ENCODE measurements at regions not wholly inside any gene's neighbourhood (a gene's known extent, or its start where the extent isn't known, plus 50 kb on each side); places are given as distances from the start of the nearest gene placed in this dataset.

DNA sequence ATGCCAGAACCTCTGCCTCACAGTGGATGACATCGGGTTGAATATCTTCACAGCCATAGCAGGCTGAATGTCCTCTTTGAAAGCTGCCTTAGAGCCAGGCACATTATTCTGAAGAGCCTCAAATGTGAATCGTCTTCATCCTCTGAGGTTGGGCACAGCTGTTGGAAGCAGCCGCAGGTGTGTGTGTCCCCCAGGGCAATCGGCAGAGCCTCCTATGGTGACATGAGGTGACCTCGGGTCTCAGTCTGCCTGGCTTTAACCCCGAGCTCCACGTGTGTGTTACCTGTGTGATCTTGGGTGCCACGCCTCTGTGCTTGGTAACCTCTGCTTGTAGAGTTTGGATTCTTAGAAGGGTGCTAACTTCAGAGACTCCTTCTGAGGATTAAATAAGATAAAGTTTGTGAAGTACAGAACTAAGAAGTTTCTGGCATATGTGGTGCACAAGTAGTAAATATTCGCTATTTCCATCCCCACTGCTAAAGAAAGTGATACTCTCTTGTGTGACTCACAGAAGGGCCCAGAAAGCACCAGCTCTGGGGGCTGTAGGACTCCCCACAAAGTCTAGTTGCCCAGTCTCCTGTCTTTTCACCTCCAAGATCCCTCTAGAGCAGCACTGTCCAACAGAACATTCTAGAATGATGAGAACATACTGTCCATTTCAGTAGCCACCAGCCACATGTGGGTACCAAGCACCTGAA is 500.9 kb downstream of the NPHP4 start:
- no peak overlapping the region for H3K27ac Mint-ChIP-seq
- no peak for DNase-seq (ENCODE audit: low spot score)
- H3K36me3 Mint-ChIP-seq (ENCODE audit: low read depth), result no peaks in the 10 kb centered on the region
- H3K27me3 Mint-ChIP-seq (ENCODE audit: low read depth), result no peaks in the 10 kb centered on the region
- no peak overlapping the region for H3K4me3 Mint-ChIP-seq
- H3K4me1 Mint-ChIP-seq (ENCODE audit: low read depth), result no peaks in the 10 kb centered on the region
- no peaks in the 10 kb centered on the region for H3K9me3 Mint-ChIP-seq

DNA sequence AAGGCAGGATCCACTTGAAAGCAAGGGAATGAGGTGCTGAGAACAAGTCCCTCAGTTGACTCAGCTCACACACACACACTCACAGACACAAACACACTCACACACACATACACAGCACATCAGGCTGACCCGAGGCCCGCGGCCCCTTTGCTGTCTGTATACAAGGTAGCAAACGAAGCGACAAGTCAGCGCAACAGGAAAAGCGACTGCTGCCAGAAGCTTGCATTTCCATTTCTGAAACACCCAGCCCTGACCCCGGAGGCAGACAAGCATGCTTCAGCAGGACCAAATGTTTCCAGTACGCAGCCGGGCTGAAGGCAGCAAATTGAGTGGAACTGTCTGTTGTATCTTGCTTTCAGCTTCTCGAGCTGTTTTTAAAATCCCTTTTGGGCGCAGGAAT is 501.6 kb downstream of the NPHP4 start:
- DNase-seq (ENCODE audit: low spot score), result no peak
- H3K36me3 Mint-ChIP-seq (ENCODE audit: low read depth), result no peaks in the 10 kb centered on the region
- H3K4me3 Mint-ChIP-seq, result no peak overlapping the region
- no peaks in the 10 kb centered on the region for H3K27me3 Mint-ChIP-seq (ENCODE audit: low read depth)
- no peaks in the 10 kb centered on the region for H3K9me3 Mint-ChIP-seq
- H3K27ac Mint-ChIP-seq, result no peak overlapping the region
- H3K4me1 Mint-ChIP-seq (ENCODE audit: low read depth), result no peaks in the 10 kb centered on the region

- Mint-ChIP-seq H3K27ac (no peak overlapping the region), H3K4me3 (no peak overlapping the region), H3K36me3 (ENCODE audit: low read depth) (no peaks in the 10 kb centered on the region), H3K27me3 (ENCODE audit: low read depth) (no peaks in the 10 kb centered on the region), H3K4me1 (ENCODE audit: low read depth) (no peaks in the 10 kb centered on the region), H3K9me3 (no peaks in the 10 kb centered on the region)
- no peak for DNase-seq (ENCODE audit: low spot score)
Observed at GRCh38 chr1:5488448-5488847, 503.8 kb downstream of the NPHP4 start.

DNA sequence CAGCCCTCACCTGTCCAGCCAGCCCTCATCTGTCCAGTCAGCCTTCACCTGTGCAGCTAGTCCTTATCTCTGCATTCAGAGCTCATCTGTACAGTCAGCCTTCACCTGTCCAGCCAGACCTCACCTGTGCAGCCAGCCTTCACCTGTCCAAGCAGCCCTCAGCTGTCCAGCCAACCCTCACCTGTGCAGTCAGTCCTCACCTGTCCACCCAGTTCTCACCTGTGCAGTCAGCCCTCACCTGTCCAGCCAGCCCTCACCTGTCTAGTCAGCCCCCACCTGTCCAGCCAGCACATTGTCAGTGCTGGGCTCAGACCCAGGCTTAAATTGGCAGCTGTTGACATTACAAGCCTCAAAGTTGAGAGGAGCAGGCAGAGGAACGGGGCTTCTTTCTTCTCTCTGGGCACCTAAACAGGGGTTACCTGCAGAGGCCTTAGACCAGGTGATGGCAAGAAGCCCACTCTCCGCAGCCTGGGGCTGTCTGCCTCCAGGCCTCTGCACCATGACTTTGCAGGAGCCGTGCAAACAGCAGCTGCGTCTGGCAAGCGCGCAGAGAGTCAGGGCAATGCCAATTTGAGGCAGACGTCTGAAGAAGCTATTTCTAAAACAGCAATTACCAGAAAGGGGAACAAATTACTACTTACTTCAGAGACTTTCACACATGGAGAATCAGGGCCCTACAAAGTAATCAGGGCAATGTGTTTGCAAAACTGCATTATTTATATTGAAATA is 506.1 kb downstream of the NPHP4 start:
- Mint-ChIP-seq H3K9me3 (no peaks in the 10 kb centered on the region), H3K36me3 (ENCODE audit: low read depth) (no peaks in the 10 kb centered on the region), H3K27ac (no peak overlapping the region), H3K27me3 (ENCODE audit: low read depth) (no peaks in the 10 kb centered on the region), H3K4me1 (ENCODE audit: low read depth) (no peaks in the 10 kb centered on the region), H3K4me3 (no peak overlapping the region)
- no peak for DNase-seq (ENCODE audit: low spot score)

GRCh38 chr1:5485436-5485835 is 506.8 kb downstream of the NPHP4 start:
- Mint-ChIP-seq H3K9me3 (no peaks in the 10 kb centered on the region), H3K27ac (no peak overlapping the region), H3K4me1 (ENCODE audit: low read depth) (no peaks in the 10 kb centered on the region), H3K27me3 (ENCODE audit: low read depth) (no peaks in the 10 kb centered on the region), H3K36me3 (ENCODE audit: low read depth) (no peaks in the 10 kb centered on the region), H3K4me3 (no peak overlapping the region)
- no peak for DNase-seq (ENCODE audit: low spot score)

- H3K36me3 Mint-ChIP-seq (ENCODE audit: low read depth), result no peaks in the 10 kb centered on the region
- no peak for DNase-seq (ENCODE audit: low spot score)
- no peaks in the 10 kb centered on the region for H3K9me3 Mint-ChIP-seq
- no peaks in the 10 kb centered on the region for H3K27me3 Mint-ChIP-seq (ENCODE audit: low read depth)
- H3K27ac Mint-ChIP-seq, result no peak overlapping the region
- no peak overlapping the region for H3K4me3 Mint-ChIP-seq
- H3K4me1 Mint-ChIP-seq (ENCODE audit: low read depth), result no peaks in the 10 kb centered on the region
Observed at GRCh38 chr1:5484451-5485165, 507.6 kb downstream of the NPHP4 start.

- Mint-ChIP-seq H3K27me3 (ENCODE audit: low read depth) (no peaks in the 10 kb centered on the region), H3K36me3 (ENCODE audit: low read depth) (no peaks in the 10 kb centered on the region), H3K4me1 (ENCODE audit: low read depth) (no peaks in the 10 kb centered on the region), H3K9me3 (no peaks in the 10 kb centered on the region), H3K4me3 (no peak overlapping the region), H3K27ac (no peak overlapping the region)
- DNase-seq (ENCODE audit: low spot score), result no peak
Observed at GRCh38 chr1:5481889-5482288, 510.3 kb downstream of the NPHP4 start.

DNA sequence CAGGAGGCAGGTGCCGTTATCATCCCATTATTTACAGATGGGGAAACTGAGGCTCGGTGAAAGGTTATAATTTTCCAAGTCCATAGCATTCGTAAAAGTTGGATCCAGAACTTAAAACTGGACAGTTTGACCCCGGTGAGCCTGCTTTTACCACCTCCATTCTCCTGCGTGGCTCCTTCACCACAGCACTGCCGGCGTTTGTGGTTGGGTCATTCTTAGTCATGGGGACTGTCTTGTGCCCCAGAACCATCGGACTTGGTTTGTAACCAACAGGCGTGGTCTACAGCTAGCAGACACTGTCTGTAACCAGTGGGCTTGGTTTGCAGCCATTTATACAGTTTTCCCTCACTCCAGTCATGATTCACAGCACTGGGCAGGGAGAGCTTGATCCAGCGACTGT is 511.3 kb downstream of the NPHP4 start:
- no peak overlapping the region for H3K4me3 Mint-ChIP-seq
- no peak overlapping the region for H3K27ac Mint-ChIP-seq
- no peaks in the 10 kb centered on the region for H3K9me3 Mint-ChIP-seq
- no peak for DNase-seq (ENCODE audit: low spot score)
- no peaks in the 10 kb centered on the region for H3K4me1 Mint-ChIP-seq (ENCODE audit: low read depth)
- H3K36me3 Mint-ChIP-seq (ENCODE audit: low read depth), result no peaks in the 10 kb centered on the region
- no peaks in the 10 kb centered on the region for H3K27me3 Mint-ChIP-seq (ENCODE audit: low read depth)

DNA sequence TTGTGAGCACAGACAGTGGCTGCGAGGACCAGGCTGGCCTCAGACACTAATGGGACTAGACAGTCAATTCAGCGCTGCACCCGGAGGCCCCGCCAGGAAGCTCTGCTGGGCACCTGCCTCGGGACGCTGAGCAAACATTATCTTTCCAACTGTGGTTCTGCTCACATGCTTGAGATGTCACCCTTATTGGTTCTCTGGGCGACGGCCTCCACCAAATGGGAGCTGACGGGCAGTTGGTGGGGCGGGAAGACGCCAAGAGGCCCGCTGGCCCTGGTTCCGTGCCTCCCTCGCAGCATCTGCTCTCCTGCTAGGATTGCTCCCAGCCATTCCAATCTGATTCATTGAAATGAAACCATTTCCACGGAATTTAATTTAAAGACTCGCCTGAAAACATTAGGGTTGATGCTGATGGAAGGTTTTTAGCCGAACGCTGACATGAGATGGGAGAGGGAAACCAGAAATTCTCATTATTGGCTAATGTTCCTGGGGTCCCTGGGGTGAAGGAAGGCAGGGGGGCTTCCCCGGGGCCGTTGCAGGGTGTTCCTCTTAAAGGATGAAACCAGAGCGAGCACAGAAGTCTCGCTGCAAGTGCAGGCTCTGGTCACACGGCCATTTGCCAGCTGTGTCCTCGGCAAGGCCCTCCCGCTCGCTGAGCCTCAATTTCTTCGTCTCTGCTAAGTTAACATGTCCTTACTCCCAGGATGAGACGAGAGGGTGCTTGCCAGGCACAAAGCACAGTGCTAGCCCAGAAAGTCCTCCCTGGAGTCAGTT is 512.2 kb downstream of the NPHP4 start:
- no peaks in the 10 kb centered on the region for H3K9me3 Mint-ChIP-seq
- H3K4me1 Mint-ChIP-seq (ENCODE audit: low read depth), result no peaks in the 10 kb centered on the region
- no peak overlapping the region for H3K27ac Mint-ChIP-seq
- DNase-seq (ENCODE audit: low spot score), result no peak
- H3K4me3 Mint-ChIP-seq, result no peak overlapping the region
- H3K27me3 Mint-ChIP-seq (ENCODE audit: low read depth), result no peaks in the 10 kb centered on the region
- H3K36me3 Mint-ChIP-seq (ENCODE audit: low read depth), result no peaks in the 10 kb centered on the region

DNA sequence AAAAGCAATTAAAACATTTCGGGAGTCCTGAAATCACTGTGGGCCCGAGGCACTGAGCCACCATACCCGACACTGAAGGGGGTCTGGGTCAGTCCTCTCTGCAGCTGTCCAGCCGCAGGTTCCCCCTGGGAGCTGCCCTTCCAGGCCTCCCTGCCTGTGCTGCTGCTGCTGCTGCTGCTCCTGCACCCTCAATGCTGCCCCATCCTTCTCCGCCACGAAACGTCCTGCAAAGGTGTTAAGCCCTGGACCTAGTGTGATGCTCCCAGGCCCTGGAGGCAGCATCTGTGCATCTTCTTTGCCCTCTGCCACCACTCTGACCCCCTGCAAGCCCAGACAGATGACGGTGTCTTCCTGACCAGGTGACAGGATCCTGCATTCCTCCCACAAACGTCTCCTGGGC is 513.3 kb downstream of the NPHP4 start:
- Mint-ChIP-seq H3K27ac (no peak overlapping the region), H3K4me1 (ENCODE audit: low read depth) (no peaks in the 10 kb centered on the region), H3K27me3 (ENCODE audit: low read depth) (no peaks in the 10 kb centered on the region), H3K4me3 (no peak overlapping the region), H3K9me3 (no peaks in the 10 kb centered on the region), H3K36me3 (ENCODE audit: low read depth) (no peaks in the 10 kb centered on the region)
- no peak for DNase-seq (ENCODE audit: low spot score)

DNA sequence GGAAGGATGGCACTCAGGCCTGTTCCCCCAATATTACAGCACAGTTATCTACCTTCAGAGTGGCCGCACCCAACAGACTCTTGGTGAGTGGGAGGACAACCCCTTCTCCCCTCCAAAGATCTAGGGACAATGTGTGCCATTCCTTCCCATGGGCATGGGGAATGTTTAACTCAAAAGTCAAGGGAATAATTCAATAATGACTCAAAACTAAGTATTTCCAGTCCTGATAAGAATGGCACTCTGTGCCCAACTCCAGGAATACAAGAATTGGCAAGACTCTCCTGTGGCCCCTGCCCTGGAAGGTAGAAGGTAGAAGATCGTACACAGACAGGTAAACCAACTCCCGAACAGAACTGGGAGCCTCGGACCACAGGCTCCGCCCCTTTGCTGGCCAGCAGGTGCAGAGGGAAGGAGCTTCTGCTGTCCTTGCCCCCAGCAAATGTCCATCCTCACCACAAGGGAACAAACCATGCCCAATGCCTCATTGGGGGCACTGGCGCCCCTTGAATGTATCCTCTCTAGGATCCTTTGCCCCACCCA is 514.0 kb downstream of the NPHP4 start:
- Mint-ChIP-seq H3K27me3 (ENCODE audit: low read depth) (no peaks in the 10 kb centered on the region), H3K4me1 (ENCODE audit: low read depth) (no peaks in the 10 kb centered on the region), H3K36me3 (ENCODE audit: low read depth) (no peaks in the 10 kb centered on the region), H3K4me3 (no peak overlapping the region), H3K9me3 (no peaks in the 10 kb centered on the region), H3K27ac (no peak overlapping the region)
- no peak for DNase-seq (ENCODE audit: low spot score)

- Mint-ChIP-seq H3K36me3 (ENCODE audit: low read depth) (no peaks in the 10 kb centered on the region), H3K9me3 (no peaks in the 10 kb centered on the region), H3K27me3 (ENCODE audit: low read depth) (no peaks in the 10 kb centered on the region), H3K4me1 (ENCODE audit: low read depth) (no peaks in the 10 kb centered on the region), H3K4me3 (no peak overlapping the region), H3K27ac (no peak overlapping the region)
- DNase-seq (ENCODE audit: low spot score), result no peak
Observed at GRCh38 chr1:5477716-5478115, 514.5 kb downstream of the NPHP4 start.

- DNase-seq (ENCODE audit: low spot score), result no peak
- H3K27ac Mint-ChIP-seq, result no peak overlapping the region
- H3K4me1 Mint-ChIP-seq (ENCODE audit: low read depth), result no peaks in the 10 kb centered on the region
- no peaks in the 10 kb centered on the region for H3K36me3 Mint-ChIP-seq (ENCODE audit: low read depth)
- H3K27me3 Mint-ChIP-seq (ENCODE audit: low read depth), result no peaks in the 10 kb centered on the region
- H3K9me3 Mint-ChIP-seq, result no peaks in the 10 kb centered on the region
- no peak overlapping the region for H3K4me3 Mint-ChIP-seq
Observed at GRCh38 chr1:5475572-5475971, 516.7 kb downstream of the NPHP4 start.

- Mint-ChIP-seq H3K4me3 (no peak overlapping the region), H3K27me3 (ENCODE audit: low read depth) (no peaks in the 10 kb centered on the region), H3K4me1 (ENCODE audit: low read depth) (no peaks in the 10 kb centered on the region), H3K27ac (no peak overlapping the region), H3K36me3 (ENCODE audit: low read depth) (no peaks in the 10 kb centered on the region), H3K9me3 (no peaks in the 10 kb centered on the region)
- DNase-seq (ENCODE audit: low spot score), result no peak
Observed at GRCh38 chr1:5473268-5473667, 519.0 kb downstream of the NPHP4 start.

Measured in T-helper 2 cell treated with Interferon-gamma antibody and Interleukin-4, amounts not matched to agents 5 μg/mL and 100 μg/mL, for 36 hours (primary cell).